ENCODE measurements at regions not wholly inside any gene's neighbourhood (a gene's known extent, or its start where the extent isn't known, plus 50 kb on each side); places are given as distances from the start of the nearest gene placed in this dataset.
"Not testable (repeated sequence)": the region's sequence is repeated elsewhere in the genome, so short reads cannot be mapped to it uniquely, and the experiment has no call there.

DNA sequence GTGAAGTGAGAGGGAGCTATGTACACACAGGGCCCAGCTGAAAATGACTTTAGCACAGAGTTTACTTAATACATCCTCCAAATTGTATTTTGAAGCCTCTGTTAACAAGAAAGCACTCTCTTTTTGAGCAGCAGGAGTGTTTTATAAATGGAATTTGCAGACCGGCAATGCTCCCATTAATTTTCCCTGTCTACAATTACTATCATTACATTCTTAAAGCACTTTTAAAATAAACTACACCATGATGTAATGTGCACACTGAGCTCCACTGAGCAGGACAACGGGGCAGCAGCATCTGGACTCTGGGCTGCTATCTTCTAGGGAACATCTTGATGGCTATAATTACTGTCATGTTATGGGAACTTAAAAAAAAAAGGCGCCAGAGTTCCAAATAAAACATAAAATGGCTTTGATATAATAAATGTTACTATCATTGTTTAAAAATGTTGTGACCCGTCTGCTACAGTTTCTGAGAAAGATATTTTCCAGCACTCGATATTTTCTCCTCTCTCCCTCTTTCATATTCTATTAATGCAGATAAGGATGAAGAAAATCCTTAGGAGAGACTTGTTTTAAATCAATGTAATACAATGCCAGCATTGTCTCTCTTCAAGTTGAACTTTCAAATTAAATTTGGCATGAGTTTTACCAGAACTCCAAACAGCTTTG lies 150.9 kb downstream of the HLX start:
- no peak for DNase-seq (ENCODE audit: low read depth)

DNA sequence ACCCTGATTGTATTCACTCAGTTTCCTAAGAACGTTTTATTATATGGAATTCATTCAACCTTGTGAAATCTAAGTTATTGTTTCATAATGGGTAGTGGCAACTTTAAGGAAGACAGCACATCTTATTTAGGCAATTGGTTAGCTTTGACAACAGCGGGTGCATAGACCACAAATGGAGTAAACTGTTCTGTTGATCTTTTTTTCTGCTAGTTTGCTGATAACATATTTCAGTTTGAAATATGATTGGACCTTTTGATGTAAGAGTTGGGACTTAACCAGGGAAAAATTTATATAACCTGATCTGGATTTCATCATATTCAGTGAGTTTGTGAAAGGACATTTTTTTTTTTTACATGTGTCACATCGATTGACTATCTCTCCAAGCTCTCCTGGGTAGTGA lies 151.7 kb downstream of the HLX start:
- DNase-seq (ENCODE audit: low read depth), result no peak

DNA sequence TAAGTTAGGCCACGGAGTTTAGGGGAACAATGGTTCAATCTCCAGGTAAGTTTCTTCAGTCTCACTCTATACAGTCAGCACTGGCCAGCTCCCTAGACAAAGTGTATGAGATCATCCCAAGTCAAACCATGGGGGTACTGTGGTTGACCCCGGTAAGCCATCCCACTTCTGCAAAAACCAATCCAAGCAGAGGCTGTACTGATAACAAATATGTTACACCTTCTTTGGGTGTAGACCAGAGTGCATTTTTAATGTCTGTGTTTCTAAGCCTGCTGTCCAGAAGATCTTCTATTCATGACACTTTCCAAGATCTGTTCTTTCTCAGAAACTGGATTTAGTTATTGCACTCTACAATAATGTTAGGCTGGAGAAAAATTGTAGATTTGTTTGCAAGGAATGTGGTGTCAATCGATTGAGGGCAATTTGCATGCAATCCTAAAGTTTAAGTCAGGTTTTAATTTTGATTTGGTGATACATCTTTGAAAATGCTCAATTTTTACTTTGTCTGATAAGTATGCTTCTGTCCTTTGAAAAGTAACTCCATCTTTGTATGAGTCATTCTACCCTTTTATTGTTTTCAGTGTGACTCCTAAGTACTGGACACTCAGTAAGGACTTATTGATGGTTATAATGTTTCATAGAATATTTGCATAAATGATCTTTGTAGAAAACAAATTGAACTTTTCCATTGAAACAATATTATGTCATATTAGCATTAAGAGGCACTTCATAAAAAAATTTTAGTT lies 152.4 kb downstream of the HLX start:
- no peak for DNase-seq (ENCODE audit: low read depth)

DNA sequence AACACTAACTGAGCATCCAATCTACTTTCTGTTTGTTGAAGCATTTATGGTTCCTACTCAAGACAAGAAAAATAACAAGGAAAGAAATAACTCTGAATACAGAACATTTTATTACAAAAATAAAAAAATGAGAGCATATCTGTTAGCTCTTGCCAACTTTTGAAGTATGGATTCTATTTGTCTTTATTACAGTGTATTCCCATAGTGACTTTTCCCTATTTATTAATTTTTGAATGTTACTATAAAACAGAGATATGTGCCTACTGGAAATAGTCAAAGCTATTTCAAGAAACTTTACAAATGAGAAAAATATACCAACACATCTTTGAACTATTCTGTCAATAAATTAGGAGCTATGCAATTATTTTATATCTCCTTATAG lies 153.0 kb downstream of the HLX start:
- DNase-seq (ENCODE audit: low read depth), result no peak

DNA sequence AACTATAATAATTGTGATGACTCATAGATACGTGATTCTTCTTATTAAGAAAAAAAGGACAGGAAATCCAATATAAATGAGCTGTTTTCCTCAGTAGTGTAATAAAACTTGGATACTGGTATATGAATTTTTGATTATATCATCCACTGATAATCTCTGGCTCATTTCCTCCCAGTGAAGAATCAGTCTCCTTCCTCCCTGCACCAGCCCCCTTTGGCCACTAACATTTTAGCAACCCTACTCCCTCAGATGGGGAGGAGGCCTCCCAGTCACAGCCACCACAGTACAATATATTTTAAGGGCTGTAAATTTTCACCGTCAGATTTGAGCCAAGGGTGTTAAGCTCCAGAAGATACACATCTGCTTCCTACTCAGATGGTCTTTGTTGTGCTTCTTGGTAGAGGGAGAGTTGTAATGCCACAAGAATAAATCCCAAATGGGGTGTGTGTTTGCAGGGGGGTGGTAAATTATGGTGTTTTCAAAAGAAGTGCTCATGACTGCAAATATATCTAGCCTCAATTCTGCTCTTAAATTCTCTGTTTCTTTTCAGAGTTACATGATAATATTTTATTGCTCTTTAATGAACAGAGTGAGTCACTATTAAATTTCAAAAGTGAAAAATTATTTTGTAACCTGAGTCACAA lies 153.5 kb downstream of the HLX start:
- no peak for DNase-seq (ENCODE audit: low read depth)

DNA sequence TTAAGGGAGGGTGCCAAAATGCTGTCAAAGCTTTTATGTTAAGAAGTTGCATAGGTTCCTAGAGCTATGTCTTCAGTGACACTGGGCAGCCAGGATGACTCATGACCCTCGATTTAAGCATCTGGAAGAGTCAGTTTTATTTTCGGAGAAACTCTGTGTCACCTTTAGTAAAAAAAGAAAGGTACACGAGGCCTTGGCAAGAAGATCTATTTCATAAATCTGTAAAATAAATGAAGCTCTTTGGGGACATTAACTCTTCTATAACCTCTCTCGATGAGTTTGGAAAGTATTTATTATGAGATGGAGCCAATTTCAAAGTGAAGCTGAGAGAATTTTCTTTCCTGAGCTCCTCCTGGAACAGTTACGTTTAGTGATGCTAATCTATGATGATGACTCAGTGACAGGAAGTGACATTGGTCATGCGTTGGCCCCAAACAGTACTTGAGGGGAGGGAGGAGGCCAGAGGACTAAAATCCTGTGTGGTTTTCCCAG lies 156.5 kb downstream of the HLX start:
- no peak for DNase-seq (ENCODE audit: low read depth)

DNA sequence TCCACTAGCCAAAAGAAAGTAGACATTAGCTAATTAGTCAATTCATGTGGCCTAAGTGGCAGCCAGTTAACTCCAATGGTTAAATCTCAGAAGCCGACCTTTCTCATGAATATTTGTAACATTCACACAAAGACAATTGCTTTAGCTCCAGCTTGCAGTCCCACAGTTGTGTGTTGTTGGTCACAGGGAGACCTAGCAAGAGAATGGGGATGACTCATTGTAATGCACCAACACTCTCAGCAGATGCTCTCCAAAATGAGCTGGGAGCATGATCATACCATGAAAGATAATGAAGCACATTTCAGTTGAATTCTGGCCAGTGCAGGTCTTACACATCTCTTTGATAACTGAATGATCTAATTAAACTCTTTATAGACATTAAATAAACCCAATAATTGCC lies 160.4 kb downstream of the HLX start:
- DNase-seq (ENCODE audit: low read depth), result no peak

DNA sequence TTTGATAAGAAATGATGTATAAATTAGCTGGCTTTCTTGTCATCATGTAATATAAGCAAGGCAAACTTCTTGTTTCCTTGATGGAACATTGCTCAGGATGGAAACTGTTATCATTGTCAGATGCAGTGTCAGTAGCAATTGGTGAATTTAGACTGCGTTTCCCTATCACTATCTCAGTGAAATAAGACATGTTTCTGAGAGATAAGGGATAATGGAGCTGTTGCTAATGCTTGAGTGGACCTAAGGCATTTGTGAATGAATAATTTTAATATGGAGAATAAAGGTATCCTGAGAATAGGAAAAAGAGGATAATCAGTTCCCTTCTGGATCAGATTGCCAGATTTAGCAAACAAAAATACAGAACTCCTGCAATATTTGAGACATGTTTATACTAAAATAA lies 160.9 kb downstream of the HLX start:
- DNase-seq (ENCODE audit: low read depth), result no peak

DNA sequence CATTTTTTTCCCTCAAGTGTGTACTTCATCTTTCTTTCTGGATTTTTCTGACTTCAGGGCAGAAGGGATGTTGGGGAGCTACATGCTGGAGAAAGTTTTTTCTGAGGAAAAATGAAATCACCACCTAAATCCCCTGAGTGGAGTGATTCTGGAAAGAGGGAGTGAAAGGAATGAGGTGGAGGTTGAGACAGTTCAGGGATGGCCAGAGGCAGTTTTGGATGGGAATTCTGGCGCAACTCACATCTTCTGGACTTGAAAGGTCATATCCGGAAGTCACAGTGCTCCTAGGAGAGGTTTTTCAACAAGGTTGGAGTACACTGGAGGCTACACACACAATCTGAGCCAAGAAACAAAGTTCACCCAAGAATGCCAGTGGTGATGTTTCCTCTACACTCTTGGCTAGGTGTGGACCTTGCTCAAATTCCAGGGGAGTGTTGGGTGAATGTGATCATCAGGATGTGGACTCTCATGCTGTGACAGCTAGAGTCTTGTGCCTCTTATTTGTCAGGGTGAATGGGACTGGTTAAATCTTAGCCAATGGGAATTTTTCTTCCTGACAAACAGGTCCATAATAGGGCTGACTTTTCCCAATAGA lies 161.5 kb downstream of the HLX start:
- DNase-seq (ENCODE audit: low read depth), result no peak

DNA sequence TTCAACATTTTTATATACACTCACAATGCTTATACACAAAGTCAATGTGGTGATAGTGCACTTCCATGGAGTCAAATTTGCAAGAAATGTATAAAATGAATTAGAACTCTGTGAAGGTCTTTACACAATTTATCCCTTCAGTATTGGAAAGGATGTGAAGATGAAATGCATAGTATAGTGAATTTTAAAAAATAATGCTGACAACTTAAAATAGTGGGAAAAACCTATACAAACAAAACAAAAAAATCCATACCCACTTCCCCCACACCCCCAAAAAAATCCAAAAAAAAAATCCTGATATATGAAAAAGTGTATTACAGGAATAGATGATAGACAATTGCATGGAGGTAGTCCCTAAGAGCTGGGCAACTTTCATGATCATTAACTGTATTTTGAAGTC lies 165.3 kb downstream of the HLX start:
- no peak for DNase-seq (ENCODE audit: low read depth)

DNA sequence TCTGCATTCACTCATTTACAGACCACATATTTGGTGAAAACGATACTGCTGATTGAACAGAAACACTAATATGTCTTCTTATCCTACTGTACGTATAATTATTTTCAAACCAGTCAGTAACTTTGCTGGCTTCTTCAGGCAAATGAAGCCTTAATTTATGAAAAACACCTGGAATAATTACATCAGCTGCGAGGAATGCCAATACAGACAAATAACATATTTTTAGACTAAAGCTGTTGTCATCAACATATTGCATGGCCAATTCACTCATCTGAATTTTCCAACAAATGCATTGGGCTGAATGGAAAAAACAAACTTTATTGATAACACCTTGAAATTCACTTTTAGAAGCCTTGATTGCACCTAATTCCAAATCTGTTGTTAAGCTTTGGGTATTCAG lies 165.9 kb downstream of the HLX start:
- DNase-seq (ENCODE audit: low read depth), result no peak

DNA sequence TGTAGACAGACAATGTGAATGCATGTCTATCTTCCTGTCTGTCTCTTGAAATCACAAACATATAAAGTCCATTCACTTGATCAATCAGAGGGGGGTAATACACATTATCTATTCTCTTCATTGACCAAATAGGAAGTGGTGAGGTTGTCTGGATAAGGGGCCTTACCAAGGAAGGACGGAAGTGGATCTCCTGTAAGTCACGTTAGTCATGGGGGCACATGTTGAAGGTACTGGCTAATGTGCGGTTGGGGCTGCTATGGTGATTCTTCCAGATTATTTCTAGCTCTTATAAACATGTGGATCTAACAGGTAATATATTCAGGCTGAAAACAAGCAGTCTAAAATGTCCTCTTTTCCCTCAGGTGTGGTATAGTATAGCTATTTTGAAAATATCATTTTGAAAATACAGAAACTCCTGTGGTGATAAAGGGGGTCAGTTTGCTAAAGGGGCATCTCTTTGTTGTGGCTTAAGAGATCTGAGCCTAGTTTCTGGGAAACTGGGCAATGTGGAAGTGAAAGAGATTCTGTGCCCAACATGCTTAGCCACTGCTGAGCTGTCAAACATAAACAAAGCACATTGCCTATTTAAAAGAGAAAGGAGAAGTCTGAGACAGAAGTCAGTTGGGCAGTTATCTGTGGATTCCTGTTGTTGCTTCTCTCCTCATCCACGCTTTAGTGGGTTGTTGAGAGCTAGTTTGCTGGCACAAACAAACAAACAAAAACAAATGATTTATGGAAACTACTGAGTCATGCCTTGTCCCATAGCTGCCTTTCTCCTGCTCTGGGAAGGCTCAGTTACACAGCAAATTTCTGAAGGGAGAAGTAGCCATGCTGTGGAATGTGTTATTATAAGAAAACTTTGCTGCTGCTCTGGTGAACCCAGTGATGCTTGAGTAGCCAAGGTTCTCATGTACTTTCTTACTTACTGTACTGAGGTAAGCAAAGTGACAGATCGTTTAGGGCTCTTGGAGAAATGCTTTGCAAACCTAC lies 166.9 kb downstream of the HLX start:
- no peak for DNase-seq (ENCODE audit: low read depth)

DNA sequence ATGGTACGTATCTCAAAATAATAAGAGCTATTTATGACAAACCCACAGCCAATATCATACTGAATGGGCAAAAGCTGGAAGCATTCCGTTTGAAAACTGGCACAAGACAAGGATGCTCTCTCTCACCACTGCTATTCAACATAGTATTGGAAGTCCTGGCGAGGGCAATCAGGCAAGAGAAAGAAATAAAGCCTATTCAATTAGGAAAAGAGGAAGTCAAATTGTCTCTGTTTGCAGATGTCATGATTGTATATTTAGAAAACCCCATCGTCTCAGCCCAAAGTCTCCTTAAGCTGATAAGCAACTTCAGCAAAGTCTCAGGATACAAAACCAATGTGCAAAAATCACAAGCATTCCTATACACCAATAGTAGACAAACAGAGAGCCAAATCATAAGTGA lies 172.1 kb downstream of the HLX start:
- not testable (repeated sequence) for DNase-seq (ENCODE audit: low read depth)

DNA sequence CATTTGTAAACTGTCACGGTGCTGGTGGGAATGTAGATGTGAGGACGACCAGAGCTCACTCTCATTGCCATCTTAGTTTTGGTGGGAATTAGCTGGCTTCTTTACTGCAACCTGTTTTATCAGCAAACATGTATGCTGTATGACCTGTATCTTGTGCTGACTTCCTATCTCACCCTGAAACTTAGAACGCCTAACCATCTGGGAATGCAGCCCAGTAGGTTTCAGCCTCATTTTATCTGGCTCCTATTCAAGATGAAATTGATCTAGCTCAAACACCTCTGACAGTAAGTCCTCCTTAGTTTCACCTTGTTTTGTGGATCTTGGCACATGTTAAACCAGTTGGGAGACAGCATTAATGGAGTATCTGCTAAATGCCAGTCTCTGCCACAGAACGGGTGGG lies 174.6 kb downstream of the HLX start:
- DNase-seq (ENCODE audit: low read depth), result no peak

DNA sequence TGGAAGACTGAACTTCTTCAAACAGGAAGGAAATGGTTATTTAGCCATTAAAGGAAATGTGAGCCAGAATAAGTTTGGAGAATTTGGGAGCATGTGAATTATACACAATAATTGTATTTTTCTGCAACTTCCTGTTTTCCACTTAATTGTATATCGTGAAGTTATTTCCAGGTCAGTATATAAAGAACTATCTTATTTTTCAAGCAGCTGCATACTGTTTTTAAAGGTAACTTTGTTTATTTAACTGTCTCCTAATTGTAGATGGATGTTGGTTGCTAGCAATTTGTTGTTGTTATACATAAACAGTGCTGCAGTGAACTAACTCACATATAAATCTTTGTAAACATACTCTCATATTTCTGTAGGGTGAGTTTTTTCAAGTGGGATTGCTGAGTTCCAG lies 180.3 kb downstream of the HLX start:
- no peak for DNase-seq (ENCODE audit: low read depth)

DNA sequence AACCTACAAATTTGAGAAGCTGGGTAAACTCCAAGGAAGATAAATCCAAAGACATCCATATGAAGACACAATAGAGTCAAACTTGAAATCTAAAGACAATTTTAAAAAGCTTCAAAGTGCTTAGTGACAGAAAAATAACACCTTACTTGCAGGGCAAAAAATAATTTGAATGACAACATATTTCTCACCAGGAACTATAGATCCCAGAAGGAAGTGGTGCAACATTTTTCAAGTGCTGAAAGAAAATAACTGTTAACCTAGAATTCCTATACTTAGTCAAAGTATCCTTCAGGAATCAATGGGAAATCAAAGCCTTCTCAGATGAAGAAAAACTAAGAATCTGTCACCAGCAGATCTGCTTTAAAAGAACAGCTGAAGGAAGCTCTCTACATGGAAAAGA lies 184.4 kb downstream of the HLX start:
- DNase-seq (ENCODE audit: low read depth), result no peak

DNA sequence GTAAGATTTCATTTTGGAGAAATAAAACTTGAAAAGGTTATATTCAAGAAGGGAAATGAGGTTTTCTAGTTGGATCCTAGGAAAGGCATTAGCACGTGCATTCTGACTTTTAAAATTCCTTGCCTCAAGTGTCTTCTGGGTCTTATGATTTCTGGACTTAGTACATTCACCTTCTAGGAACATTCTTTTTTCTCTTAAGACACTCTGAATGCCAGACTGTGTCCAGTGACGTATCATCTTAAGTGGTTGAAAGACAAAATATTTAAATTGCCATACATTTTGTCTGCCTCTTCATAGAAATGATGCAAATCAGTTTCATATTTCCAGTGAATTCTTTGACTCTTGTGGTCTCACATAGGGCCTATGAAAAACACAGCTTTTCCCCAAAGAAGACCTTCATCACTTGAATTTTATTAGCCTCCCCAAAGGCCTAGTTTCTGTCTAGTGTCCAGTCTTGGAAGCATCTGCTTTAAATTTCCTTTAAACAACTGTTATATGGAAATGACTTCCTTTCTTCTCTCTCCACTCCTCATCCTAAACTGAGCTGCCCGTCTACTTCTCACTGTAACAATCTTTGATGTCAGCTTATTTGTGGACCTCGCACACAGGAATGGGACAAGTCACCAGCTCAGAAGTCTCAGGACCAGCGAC lies 187.2 kb downstream of the HLX start:
- DNase-seq (ENCODE audit: low read depth), result no peak

DNA sequence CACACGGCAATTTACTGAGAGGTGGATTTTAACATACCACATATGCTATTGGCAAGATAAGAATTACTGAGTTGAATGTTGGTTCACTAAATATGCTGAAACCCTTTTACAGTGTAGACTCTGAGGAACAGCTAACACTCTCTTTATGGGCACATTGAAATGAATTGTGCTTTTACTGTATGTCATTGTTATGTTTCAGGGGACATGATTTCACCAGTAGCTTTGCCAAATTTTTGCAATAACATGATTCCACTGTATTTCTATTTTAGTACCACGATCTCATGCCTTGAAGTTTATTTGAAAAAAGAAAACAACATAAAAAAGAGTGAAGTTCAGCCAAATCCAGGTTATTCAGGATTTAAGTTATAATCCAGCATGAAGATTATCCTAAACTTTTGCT lies 188.5 kb downstream of the HLX start:
- DNase-seq (ENCODE audit: low read depth), result no peak

DNA sequence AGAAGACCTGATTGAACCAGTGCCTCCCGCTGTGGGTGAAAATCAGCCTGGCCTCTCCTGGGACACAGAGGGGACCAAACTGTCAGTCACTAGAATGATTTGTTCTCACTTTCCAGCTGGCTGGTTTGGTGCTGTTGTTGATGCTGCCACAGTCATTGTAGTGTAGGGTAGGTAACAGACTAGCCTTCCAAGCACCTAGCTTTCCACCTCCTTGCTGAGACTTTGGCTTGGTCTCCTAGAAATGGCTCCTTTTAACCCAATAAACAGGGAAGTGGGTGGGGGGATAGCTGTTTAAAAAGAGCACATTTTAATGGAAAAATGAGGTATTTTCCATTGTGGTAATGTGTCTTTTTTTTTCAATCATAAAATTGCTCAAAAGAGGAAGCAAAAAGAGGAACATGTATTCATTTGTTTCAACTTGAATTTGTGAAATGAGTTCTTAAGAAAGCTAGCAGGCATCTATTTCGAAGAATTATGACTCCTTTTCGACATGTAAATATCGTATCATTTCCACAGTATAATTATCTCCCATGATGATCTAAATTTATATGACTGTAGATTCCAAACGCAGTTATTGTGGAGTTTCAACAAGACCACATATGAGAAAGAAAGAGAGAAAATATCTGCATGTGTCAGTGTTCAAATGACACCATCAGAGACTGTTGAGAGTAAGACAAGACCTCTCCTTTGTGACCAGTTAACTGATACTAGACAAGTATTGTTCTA lies 190.1 kb downstream of the HLX start:
- no peak for DNase-seq (ENCODE audit: low read depth)

DNA sequence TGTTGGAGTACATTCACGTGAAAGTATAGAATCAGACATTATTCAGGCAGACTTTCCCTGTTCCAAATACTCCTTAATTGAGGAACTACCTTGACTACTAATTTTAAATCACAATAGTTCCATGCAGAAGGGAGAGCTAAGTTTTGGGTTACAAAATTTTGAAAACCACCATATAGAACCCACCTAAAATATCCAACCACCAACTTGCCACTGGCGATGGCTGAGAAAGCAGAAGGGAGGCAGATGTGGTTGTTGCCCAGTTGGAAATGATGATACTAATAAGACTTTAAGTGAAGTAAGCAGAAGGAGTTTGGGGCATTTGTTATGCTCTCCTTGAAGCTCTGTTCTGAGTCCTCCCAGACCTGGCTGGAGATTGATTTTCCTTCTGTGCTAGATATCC lies 190.7 kb downstream of the HLX start:
- no peak for DNase-seq (ENCODE audit: low read depth)

DNA sequence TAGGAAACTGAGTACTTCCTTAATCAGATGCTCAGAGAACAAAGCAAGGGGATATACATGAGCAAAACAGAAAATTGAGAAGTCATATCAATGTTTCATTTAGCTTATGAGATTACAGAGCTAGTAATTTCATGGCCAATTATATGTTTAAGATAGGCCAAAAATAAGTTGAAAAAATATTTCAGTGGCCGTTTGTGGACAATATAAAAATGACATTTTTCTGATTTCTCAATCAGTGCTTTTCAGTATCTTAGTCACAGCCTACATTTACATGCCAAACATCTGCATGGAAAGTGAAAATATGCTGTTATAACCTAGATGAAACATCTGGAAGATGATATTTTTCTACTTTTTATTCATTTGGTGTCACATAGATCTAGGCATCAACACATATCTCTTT lies 192.5 kb downstream of the HLX start:
- DNase-seq (ENCODE audit: low read depth), result no peak
